GM12878 (cell line): ENCODE measurements at regions not wholly inside any gene's neighbourhood (a gene's known extent, or its start where the extent isn't known, plus 50 kb on each side); places are given as distances from the start of the nearest gene placed in this dataset.

Experiments
- CBX3 ChIP-seq: fragments of 200-600 bp; sonication (generic); IDR thresholded peaks from 2 replicates; pipeline ENCODE4 v1.6.1; 2016; ENCODE audit warnings: low read depth, borderline replicate concordance
- CEBPB ChIP-seq, 2 experiments: fragments of 150-350 bp in 1 of 2; IDR thresholded peaks; 2 replicates each; pipeline ENCODE4 v1.6.1; 2012 to 2014; ENCODE audit warnings: low read depth in 2 of 2, low read length in 2 of 2, borderline replicate concordance in 1 of 2, inconsistent platforms in 1 of 2
- ESRRA ChIP-seq: IDR thresholded peaks from 2 replicates; pipeline ENCODE4 v1.6.1; 2012; ENCODE audit warnings: mild to moderate bottlenecking, low read length, improper control_type of control experiment
- MEF2B ChIP-seq: fragments of 450-650 bp; IDR thresholded peaks from 2 replicates; pipeline ENCODE4 v1.6.1; 2018; ENCODE audit warnings: mild to moderate bottlenecking, moderate library complexity; ENCODE audit not compliant: partially characterized antibody, poor library complexity, severe bottlenecking
- MTA3 ChIP-seq: IDR thresholded peaks from 2 replicates; pipeline ENCODE4 v1.6.1; 2012; ENCODE audit warnings: low read length, inconsistent platforms, borderline replicate concordance
- MYB ChIP-seq: fragments of 150-350 bp; IDR thresholded peaks from 2 replicates; pipeline ENCODE4 v1.6.1; 2014; ENCODE audit warnings: mild to moderate bottlenecking, low read depth, low read length, borderline replicate concordance
- NR2C2 ChIP-seq: IDR thresholded peaks from 2 replicates; pipeline ENCODE4 v1.6.1; 2011; ENCODE audit warnings: borderline replicate concordance, low read depth; ENCODE audit not compliant: control insufficient read depth, insufficient read length
- TCF12 ChIP-seq: IDR thresholded peaks from 2 replicates; pipeline ENCODE4 v1.6.1; 2011; ENCODE audit warnings: low read depth, mild to moderate bottlenecking, low read length
- TF ChIP-seq, protein P1 (sequence below): fragments of 450-650 bp; IDR thresholded peaks from 2 replicates; pipeline ENCODE4 v1.6.1; 2017; ENCODE audit warnings: mild to moderate bottlenecking
- TF ChIP-seq, protein P2 (sequence below): fragments of 150-350 bp; IDR thresholded peaks from 2 replicates; pipeline ENCODE4 v1.6.1; 2016; ENCODE audit warnings: low read depth, low read length
- TF ChIP-seq, protein P3 (sequence below), 3 experiments: IDR thresholded peaks in 2 of 3; conservative IDR thresholded peaks in 1 of 3; 2 replicates each; pipeline ENCODE4 v1.5.1; 2011; ENCODE audit warnings: low read depth in 3 of 3, low read length in 3 of 3, mild to moderate bottlenecking in 3 of 3, control low read depth in 2 of 3, moderate library complexity in 2 of 3, inconsistent platforms in 1 of 3, mixed read lengths in 1 of 3; ENCODE audit not compliant: control insufficient read depth in 2 of 3, insufficient read depth in 1 of 3; ENCODE audit errors: extremely low read depth in 1 of 3

DNA sequence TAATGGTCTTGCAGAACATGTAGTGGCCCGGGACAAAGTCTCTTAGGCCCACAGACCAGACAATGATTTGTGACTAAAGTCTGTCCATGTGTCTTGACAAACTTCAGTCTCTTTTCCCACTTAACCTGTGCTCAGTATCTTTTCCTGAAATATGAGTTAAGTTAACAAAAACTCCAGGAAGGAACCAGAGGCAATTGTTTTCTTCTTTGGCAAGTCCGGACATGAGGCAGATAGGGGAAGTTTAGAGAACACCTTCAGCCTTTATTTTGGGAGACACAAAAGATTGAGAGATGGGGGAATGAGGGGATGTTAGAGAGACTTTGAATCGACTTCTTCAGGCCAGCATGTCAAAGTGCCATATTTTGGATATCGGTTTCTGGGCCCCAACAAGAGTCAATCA lies 80.2 kb upstream of the FRMPD4 start:
- no peak for TF ChIP-seq CEBPB (IDR thresholded peaks at IDR 0.05; ENCODE audit: borderline replicate concordance in 1 of 2, low read depth in 2 of 2, low read length in 2 of 2)
- no peak for TF ChIP-seq MTA3
- no peak for TF ChIP-seq MYB
- TF ChIP-seq, protein P1, sequence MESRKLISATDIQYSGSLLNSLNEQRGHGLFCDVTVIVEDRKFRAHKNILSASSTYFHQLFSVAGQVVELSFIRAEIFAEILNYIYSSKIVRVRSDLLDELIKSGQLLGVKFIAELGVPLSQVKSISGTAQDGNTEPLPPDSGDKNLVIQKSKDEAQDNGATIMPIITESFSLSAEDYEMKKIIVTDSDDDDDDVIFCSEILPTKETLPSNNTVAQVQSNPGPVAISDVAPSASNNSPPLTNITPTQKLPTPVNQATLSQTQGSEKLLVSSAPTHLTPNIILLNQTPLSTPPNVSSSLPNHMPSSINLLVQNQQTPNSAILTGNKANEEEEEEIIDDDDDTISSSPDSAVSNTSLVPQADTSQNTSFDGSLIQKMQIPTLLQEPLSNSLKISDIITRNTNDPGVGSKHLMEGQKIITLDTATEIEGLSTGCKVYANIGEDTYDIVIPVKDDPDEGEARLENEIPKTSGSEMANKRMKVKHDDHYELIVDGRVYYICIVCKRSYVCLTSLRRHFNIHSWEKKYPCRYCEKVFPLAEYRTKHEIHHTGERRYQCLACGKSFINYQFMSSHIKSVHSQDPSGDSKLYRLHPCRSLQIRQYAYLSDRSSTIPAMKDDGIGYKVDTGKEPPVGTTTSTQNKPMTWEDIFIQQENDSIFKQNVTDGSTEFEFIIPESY = no peak
- TF ChIP-seq CBX3 = no peak
- no peak for TF ChIP-seq NR2C2
- no peak for TF ChIP-seq TCF12
- TF ChIP-seq, protein P2, sequence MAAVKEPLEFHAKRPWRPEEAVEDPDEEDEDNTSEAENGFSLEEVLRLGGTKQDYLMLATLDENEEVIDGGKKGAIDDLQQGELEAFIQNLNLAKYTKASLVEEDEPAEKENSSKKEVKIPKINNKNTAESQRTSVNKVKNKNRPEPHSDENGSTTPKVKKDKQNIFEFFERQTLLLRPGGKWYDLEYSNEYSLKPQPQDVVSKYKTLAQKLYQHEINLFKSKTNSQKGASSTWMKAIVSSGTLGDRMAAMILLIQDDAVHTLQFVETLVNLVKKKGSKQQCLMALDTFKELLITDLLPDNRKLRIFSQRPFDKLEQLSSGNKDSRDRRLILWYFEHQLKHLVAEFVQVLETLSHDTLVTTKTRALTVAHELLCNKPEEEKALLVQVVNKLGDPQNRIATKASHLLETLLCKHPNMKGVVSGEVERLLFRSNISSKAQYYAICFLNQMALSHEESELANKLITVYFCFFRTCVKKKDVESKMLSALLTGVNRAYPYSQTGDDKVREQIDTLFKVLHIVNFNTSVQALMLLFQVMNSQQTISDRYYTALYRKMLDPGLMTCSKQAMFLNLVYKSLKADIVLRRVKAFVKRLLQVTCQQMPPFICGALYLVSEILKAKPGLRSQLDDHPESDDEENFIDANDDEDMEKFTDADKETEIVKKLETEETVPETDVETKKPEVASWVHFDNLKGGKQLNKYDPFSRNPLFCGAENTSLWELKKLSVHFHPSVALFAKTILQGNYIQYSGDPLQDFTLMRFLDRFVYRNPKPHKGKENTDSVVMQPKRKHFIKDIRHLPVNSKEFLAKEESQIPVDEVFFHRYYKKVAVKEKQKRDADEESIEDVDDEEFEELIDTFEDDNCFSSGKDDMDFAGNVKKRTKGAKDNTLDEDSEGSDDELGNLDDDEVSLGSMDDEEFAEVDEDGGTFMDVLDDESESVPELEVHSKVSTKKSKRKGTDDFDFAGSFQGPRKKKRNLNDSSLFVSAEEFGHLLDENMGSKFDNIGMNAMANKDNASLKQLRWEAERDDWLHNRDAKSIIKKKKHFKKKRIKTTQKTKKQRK = no peak
- TF ChIP-seq, protein P3, sequence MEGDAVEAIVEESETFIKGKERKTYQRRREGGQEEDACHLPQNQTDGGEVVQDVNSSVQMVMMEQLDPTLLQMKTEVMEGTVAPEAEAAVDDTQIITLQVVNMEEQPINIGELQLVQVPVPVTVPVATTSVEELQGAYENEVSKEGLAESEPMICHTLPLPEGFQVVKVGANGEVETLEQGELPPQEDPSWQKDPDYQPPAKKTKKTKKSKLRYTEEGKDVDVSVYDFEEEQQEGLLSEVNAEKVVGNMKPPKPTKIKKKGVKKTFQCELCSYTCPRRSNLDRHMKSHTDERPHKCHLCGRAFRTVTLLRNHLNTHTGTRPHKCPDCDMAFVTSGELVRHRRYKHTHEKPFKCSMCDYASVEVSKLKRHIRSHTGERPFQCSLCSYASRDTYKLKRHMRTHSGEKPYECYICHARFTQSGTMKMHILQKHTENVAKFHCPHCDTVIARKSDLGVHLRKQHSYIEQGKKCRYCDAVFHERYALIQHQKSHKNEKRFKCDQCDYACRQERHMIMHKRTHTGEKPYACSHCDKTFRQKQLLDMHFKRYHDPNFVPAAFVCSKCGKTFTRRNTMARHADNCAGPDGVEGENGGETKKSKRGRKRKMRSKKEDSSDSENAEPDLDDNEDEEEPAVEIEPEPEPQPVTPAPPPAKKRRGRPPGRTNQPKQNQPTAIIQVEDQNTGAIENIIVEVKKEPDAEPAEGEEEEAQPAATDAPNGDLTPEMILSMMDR (IDR thresholded peaks at IDR 0.05 in 2 of 3, conservative IDR thresholded peaks at IDR 0.05 in 1 of 3; ENCODE audit: control insufficient read depth in 2 of 3, extremely low read depth in 1 of 3, insufficient read depth in 1 of 3, low read depth in 3 of 3, low read length in 3 of 3) = no peak
- no peak for TF ChIP-seq ESRRA
- TF ChIP-seq MEF2B = no peak
